HG03280 (cell line): ENCODE measurements at regions not wholly inside any gene's neighbourhood (a gene's known extent, or its start where the extent isn't known, plus 50 kb on each side); places are given as distances from the start of the nearest gene placed in this dataset.
"Not testable (repeated sequence)": the region's sequence is repeated elsewhere in the genome, so short reads cannot be mapped to it uniquely, and the experiment has no call there.

Source experiments
- ATAC-seq: cut with Tn5 transposase; IDR thresholded peaks from one replicate; pipeline ENCODE4 v1.9.1; 2021; ENCODE audit warnings: mild to moderate bottlenecking, moderate library complexity; ENCODE audit not compliant: unreplicated experiment

DNA sequence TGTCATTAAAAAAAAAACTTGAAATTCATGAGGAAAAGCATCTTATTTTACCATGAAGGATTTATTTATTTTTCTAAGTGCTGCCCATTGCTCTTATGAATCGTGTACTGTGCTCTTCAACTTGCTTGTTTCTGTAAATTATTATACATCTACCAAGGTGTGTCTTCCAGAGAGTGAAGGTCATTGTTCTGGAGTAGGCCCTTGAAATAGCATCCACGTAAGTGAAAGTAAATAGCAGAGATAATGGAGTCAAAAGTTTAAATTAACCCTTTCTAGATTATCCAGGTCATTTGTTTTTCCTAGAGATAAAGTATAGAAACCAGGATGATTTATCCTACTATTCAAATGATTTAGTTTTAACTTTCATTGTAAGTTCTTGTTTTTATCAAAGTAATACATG is 473.1 kb downstream of the DIRAS2 start:
- no peak for ATAC-seq

- not testable (repeated sequence) for ATAC-seq
Observed at GRCh38 chr9:90173935-90174334, 468.7 kb downstream of the DIRAS2 start.

GRCh38 chr9:90174346-90174745 is 468.3 kb downstream of the DIRAS2 start:
- ATAC-seq: not testable (repeated sequence)

DNA sequence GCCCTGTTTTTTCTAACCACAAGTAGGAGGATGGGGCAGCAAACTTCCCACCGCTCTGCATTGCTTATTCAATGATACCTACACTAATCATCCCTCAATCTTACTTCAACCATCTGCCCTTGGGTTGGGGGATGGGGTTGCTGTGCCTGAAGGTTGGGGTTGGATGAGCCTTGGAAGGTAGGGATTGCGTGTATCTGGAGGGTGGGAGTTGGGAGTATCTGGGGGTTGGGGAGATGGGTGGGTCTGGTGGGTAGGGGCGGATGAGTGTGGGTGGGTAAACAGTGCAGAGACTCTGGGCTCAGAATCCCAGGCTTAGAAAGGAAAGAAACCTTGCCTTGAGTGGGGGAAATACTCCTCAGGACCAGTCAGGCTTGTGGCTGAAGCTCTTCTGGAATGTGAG is 467.4 kb downstream of the DIRAS2 start:
- no peak for ATAC-seq

DNA sequence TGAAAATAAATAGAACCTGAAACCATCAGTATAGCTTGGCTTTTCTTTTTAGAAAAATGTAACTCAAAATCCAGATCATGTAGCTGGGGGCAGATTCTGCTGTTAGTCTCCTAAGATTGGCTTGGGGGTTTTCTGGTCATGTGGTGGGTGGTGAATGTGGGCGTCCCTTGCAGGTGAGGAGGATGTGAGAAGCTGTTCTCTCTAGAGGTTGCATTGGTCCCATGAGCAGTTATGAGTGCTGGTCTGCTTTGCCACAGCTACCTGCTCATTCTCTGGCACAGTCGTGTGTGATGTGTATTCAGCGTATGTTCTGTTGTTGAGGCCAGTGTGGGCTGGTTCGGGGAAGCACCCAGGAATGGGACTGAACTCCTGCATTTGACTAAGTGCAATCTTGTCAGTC is 466.8 kb downstream of the DIRAS2 start:
- ATAC-seq: no peak

DNA sequence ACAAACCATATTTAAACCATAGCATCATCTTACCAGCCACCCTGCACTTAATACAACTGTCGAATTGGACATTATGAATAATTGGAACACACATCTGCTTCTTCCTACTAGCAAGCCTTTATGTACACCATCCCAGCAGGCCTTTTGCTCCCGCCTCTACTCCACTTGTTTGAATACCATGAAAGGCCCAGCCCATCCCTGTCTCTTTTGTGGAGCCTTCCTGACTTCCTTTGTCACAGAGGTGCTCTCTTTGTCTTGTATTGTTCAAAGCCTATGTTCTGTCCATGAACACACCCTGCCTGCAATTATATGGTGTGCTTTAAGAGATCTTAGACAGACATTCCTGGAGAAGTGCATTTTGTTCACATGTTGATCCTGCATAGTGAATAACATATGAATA is 465.7 kb downstream of the DIRAS2 start:
- ATAC-seq: no peak

- no peak for ATAC-seq
Observed at GRCh38 chr9:90180381-90180780, 462.2 kb downstream of the DIRAS2 start.

- ATAC-seq: no peak
Observed at GRCh38 chr9:90188656-90189055, 454.0 kb downstream of the DIRAS2 start.

DNA sequence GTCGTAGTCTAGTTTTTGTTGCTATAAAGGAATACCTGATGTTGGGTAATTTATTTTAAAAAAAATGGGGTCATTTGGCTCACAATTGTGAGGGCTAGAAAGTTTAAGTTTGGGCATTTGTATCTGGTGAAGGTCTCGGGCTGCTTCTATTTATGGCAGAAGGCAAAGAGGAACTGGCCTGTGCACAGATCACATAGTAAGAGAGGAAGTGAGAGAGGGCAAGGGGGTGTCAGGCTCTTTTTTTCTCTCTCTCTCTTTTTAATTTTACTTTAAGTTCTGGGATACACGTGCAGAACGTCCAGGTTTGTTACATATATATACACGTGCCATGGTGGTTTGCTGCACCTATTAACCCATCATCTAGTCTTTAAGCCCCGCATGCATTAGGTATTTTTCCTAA is 453.3 kb downstream of the DIRAS2 start:
- no peak for ATAC-seq

- not testable (repeated sequence) for ATAC-seq
Observed at GRCh38 chr9:90192465-90192864, 450.2 kb downstream of the DIRAS2 start.

DNA sequence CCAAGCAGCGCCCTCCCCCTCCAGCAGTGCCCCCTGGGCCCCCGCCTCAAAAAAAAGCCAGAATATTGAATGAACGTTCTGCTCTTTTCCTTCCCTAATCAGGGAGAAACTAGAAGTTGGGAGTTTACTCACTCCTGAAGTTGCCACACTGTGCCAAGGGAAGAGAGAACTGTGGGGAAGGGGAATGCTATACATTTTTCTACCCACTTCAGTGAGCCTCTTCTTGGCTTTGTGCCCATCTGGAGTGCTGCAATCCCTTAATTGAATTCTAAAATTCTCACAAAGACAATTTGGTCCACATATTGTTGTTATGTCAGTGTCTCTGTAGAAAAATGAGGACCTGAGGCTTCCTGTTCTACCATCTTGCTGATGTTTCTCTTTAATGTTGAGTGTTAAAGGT is 443.7 kb downstream of the DIRAS2 start:
- no peak for ATAC-seq

DNA sequence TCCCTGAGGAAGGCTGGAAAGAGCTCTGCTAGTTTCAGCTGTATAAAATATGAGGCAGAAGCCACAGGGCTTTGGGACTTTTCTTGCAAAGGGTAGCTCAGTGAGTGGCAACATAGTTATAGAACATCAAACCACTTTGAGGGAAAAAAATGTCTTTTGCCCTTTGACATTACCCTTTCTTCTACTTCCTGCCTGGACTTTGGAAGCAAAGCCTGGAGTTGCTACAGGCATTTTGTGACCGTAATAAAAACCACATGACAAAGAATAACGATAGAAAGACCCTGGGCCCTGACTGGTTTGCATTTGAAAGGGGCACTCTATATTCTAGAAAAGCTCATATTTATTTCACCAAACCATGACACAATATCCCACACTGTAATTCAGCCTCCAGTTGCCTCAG is 440.9 kb downstream of the DIRAS2 start:
- ATAC-seq: no peak

GRCh38 chr9:90204128-90204831 is 438.3 kb downstream of the DIRAS2 start:
- no peak for ATAC-seq

DNA sequence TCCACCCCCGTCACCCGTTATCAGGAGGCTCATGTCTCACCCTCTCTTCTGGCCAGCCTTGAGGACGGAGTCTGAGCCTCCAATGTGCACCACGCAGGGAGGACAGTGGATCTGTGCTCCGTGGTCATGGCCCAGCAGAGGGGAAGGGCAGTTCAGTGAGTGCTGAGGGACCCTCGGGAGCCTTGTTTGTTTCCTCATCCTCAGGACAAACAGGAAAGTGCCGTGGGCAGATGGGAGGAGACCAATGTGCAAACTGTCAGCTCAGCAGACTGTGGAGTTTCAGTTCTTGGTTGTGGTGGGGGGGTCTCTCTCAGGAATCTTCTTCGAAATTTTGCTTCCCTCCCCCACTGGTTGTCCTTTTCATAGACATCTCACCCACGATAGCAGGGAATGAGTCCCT is 429.6 kb downstream of the DIRAS2 start:
- not testable (repeated sequence) for ATAC-seq

DNA sequence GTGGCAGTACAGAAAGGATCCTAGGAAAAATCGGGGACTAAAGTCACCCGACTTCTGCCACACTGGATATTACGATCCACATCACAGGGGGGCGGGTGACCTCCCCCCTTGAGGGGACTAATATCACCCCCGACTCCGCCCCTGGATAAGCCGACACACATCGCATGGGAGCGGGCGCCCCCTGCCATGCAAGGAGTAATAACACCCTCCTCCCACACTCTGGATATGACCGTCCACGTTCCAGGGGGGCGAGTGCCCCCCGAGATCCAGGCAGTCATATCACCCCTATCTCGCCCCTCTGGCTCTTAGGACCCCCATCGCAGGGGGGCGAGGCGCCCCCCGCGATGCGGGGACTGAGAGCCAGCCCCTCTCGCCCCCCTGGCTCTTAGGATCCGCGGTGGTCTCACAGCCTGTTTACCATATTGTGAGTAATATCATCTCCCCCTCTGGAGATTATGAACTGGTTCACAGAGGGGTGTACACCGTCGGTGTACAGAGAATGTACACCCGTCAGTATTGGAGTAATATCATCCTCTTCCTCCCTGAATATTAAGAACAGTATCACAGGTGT is 423.0 kb downstream of the DIRAS2 start:
- no peak for ATAC-seq

GRCh38 chr9:90221899-90222298 is 420.7 kb downstream of the DIRAS2 start:
- ATAC-seq: not testable (repeated sequence)

DNA sequence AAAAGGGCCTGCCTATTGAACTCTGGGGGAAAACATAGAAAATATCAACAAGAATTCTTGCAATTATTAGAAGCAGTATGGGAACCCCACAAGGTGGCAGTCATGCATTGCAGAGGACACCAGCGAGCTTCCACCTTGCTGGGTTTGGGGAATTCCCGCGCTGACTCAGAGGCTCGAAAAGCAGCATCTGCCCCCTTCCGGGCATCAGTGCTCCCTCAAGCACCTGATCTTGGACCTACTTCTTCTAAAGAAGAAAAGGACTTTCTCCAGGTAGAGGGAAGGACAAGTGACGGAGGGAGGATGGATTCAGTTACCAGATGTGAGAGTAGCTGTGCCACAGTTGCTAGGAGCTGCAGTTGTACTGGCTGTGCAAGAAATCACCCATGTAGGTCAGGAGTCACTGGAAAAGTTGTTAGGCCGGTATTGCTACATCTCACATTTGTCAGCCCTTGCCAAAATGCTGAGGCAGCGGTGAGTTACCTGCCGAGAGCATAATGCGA is 415.7 kb downstream of the DIRAS2 start:
- not testable (repeated sequence) for ATAC-seq

DNA sequence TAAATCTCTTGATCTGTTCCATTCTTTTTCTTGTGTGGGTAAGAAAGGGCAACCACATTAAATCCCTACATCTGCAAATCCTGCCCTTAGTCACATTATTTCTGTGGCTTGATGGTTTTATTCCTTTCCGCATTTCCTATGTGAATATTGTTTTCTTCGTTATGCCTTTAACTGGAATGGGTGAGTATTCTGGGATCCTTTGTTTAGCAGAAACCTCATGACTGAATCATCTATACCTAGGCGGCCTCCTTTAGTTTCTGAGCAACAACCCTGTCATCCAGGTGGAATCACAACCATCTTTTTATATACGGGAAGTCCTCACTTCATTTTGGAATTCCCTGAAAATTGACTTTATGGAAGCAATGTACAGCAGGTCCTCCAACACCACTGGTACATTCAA is 409.5 kb downstream of the DIRAS2 start:
- ATAC-seq: not testable (repeated sequence)

GRCh38 chr9:90240541-90240940 is 402.1 kb downstream of the DIRAS2 start:
- ATAC-seq: no peak

DNA sequence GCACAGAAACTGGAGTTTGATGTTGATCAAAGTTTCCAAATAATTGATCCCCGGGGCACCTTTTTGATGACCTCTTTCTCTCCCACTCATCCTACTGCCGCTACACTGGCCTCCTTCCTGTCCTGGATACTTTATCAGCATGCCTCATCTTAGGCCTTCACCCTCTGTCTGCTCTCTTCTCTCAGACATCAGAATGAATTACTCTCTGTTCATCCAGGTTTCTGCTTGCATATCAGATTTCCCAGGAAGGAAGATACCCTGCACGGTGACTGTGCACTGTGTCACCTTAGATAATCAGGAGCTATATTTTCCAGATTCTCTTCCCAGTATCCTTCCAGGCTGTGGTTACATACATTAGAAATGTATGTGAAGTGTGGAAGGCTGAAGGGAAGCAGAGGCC is 397.0 kb downstream of the DIRAS2 start:
- ATAC-seq: no peak

DNA sequence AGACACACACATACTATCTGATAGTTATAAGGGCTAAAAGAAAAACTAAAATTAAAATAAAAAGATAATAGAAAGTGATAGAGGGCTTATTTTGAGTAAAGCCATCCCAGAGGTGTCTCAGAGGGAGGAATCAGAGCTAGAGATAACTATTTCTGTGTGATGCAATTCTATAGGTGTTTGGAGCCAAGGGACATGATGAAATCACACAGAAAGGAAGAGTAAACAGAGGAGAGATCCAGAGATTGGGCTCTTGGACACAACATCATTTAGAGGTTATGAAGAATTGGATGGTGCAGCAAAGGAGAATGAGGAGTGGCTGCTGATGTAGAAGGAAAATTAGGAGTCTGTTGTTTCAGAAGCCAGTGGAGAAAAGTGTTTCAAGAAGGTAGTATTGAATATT is 393.5 kb downstream of the DIRAS2 start:
- ATAC-seq: no peak

GRCh38 chr9:90251316-90251715 is 391.3 kb downstream of the DIRAS2 start:
- ATAC-seq: no peak

- ATAC-seq: no peak
Observed at GRCh38 chr9:90256345-90256744, 386.3 kb downstream of the DIRAS2 start.
